HG03558 (cell line): ENCODE measurements at regions not wholly inside any gene's neighbourhood (a gene's known extent, or its start where the extent isn't known, plus 50 kb on each side); places are given as distances from the start of the nearest gene placed in this dataset.
"Not testable (repeated sequence)": the region's sequence is repeated elsewhere in the genome, so short reads cannot be mapped to it uniquely, and the experiment has no call there.

Source experiments
- ATAC-seq: cut with Tn5 transposase; IDR thresholded peaks from one replicate; pipeline ENCODE4 v1.9.1; 2021; ENCODE audit warnings: moderate number of reproducible peaks; ENCODE audit not compliant: unreplicated experiment; ENCODE audit errors: extremely low read depth

DNA sequence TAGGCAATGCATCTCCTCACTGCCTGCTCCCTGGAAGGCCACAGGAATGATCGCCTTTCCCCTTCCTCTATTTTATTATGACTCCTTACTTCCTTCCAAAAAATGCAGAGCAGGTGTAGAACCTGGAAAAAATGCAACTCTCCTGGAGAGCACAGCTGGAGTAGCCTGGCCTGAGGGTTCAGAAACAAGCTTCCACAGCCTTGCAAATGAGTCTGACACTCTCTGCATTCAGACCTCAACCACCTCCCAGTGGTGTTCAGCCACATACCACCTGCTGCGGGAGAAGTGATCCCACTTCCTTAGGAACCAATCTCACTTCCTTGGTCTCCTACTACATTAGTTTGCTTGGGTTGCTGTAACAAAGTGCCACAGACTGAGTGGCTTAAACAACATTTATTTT is 368.1 kb upstream of the NOCT start:
- ATAC-seq, result no peak

DNA sequence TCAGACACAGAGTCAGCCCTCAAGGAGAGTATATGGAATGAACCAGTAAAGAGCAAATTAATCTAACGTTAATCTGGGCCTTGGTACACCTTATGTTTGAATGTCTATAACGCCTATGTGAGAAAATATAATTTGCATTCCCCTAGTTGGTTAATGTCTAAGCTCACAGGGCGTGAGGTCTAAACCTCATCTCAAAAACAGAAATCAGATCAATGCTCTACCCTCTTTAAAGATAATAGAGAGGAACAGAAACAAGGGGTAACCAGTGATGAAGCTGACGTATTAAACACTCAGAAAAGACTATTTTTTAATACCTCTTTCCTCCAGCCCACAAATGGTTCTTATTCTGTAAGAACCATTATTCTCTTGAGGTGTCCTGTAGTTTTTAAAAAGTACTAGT is 369.2 kb upstream of the NOCT start:
- no peak for ATAC-seq

DNA sequence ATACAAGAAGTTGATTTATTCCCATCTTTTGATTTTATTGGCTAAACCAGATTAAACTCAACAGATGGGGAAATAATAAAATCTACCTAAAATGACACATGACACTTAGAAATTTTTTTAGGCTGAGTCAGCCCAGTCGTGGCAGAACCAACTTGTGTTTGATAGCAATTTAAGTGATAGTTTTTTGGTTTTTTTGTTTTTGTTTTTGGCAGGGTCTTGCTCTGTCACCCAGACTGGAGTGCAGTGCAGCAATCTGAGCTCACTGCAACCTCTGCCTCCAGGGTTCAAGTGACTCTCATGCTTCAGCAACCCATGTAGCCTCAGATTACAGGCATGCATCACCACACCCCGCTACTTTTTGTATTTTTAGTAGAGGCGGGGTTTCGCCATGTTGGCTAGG is 370.3 kb upstream of the NOCT start:
- no peak for ATAC-seq

DNA sequence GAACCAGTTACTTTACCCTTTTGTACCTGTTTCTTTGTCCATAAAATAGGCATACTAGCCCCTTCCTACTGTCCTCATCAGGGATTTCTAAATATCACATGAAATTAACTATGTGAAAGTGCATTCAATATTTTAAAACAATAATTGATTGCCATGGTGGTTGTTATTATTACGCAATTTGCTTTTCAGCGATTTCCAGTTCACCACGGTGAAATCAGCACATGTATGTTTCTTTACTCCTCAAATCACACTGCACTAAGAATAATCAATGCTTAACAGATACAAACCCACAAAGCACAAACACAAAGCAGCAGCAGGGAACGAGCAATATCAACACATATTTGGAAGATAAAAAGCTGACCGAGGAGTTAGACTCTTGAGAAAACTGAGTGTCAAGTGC is 371.3 kb upstream of the NOCT start:
- no peak for ATAC-seq

DNA sequence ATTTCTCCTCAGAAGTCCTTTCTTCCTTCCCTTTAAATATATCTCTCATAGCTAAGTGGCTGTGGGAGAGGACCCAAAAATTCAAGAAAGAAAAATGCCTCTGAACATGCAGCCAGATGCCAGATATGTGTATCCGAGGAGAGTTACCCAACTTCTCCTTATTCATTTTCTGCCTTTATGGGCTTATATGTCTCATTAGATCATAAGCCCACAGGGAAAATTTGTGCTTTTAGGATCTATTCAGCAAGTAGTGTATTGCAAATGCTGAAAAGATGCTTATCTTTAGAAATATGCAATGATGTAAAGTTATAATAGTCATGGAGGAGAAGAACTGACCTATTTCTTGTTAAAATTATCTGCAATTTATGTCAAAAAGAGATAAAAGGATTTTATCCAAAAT is 371.8 kb upstream of the NOCT start:
- no peak for ATAC-seq

DNA sequence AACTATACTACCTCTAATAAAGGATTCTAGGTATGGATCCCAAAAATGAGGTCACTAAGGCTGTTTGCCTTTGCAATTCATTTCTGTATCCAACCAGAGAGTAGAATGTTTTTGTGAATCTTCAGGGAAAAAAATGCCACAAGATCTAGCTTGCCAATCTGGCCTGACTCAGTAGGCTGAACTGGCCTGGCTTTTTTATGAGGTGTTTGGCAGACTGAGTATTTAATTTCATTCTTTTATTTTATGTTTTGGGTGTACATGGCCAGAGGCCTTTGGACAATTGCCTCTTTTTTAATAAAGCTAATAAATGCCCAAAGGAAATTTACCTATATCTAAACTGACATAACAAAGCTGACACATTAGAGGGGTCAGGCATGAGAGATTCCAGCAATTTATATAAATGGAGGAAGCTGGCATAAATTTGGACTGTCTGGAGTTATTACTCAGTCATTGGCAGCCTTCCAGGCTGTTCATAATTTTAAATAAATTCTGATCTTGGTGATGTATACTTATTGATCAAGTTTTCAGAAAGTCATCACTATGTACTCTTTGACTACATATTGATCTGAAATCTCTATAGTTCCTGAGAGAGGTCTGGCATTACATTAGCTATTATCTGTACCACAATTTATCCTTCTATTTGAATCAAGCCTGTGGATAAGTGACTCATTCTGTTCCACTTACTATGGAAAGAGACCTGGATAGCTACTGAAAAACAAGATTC is 376.4 kb upstream of the NOCT start:
- no peak for ATAC-seq

DNA sequence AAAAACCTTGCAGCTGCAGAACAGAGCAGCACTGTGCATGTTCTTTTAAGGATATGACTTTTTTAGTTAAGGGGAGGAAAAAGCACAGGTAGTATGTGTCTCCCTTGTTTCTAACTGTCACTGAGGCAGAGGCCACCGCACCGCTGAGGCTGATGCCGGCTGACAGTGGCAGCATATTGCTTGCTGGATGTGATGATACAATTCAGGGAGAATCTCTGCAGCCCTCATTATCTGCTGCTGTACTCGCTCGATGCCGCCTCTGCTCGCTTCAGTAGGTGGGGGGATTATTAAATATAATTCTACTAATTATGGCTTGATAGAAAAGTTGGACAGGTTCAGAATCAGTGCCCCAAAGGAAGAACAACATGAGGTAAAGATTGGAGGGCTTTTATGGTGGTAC is 378.8 kb upstream of the NOCT start:
- no peak for ATAC-seq

DNA sequence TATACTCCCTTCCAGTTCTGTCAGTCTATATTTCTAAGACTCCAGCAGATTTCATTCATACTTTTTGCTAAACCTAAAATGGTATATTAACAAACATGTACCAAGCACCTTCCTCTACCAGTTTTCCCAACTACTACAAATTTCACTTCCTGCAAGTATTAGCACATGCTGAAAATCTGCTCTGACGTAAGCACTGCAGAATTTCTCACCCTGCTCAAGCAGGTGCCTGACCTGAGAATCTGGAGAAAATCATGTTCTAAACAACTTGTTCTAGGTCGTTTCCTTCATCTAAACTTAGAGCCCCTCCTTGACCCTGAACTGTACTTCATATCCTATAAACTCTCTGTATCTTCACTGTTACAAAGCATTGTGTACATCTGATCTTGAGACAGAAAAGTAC is 380.7 kb upstream of the NOCT start:
- ATAC-seq, result no peak

DNA sequence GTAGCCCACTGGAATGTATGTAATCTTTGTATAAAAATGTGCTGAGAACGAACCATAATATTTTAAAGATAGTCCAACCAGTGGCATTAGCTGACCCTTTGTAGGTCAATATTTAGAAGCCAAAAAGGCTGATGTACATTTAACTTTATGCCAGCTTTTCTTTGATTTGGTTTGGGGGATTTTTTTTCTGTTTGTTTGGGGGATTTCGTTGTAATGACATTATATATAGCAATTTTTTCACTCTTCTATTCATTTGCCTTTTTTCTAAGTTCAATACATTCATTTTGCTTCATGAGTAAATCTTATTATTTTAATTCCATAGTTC is 382.0 kb upstream of the NOCT start:
- no peak for ATAC-seq

DNA sequence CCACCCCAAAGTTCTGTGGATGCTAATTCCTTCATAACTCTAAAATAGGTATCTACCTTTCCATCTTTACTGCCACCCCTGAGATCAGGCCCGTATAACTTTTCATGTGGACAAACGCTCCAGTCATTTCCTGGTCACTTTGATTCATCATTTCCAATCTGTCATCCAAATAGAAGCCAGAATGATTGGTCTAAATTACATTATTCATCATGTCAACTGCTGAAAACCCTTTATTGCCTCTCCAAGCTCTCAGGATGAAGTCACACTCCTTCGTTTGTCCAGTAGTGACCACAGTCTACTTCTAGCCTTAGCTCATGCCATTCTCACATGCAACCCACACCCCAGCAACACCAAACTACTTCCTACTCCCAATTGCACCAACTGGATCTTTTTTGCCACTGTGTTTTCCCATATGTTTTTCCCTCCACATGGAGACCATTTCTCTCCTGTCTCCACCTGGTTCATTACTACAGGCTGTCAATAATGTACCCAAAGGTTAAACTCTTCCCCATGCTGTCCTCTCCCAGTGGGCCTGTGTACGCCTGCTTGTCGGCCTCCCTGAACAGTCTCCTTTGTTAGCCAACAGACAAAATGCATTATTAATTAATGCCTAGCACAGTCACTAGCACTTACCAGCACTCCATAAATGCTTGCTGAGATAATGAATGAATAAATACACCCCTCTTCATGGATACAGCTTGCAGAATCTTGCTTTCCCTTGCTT is 382.6 kb upstream of the NOCT start:
- no peak for ATAC-seq

DNA sequence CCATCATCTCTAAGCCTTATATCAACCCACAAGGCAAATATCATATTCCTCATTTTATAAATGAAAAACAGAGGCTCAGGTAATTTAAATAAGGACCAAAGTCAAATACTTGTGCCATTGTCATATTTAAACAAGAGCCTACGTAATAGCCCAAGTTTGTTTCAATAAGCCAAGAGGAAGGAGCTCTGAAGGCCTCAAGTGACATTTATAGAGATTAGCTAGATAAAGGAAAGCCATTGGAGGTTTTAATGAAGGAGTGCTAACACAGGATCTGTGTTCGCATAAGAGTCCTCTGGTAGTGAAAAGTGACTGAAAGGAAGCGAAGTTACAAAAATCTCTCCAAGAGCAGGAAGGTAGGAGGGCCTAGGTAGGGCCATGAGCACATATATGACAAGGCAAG is 384.9 kb upstream of the NOCT start:
- ATAC-seq, result no peak

DNA sequence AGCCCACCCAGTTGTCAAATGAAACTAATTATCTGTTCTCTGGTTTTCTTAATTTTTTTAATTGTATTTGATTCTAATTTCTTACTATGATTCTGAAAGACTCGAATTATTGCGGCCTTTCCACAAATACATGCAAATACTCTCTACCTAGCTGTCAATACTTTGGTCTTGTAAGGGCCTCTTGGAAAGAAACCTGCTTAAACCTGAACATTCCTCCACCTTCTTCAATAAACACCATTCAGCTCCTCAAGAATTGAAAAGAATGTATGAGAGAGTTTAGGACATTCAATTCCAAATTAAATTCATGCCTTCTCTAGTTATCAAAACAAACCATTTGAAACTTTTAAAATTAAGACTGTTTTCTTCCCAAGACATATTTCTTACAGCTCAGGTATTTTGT is 385.9 kb upstream of the NOCT start:
- no peak for ATAC-seq

DNA sequence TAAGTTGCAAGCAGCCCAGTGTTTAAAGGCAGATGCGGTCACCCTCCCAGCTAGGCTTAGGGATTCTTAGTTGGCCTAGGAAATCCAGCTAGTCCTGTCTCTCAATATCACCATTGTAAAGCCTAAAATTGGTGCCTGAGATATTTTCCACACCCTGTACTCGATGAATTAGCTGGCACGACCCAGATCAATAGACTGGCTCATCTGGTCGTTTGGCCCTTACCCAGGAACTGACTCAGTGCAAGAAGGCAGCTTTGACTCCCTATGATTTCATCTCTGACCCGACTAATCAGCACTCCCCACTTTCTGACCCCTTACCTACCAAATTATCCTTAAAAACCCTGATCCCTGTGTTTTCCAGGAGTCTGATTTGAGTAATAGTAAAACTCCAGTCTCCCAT is 384.9 kb upstream of the SLC7A11 start:
- no peak for ATAC-seq

DNA sequence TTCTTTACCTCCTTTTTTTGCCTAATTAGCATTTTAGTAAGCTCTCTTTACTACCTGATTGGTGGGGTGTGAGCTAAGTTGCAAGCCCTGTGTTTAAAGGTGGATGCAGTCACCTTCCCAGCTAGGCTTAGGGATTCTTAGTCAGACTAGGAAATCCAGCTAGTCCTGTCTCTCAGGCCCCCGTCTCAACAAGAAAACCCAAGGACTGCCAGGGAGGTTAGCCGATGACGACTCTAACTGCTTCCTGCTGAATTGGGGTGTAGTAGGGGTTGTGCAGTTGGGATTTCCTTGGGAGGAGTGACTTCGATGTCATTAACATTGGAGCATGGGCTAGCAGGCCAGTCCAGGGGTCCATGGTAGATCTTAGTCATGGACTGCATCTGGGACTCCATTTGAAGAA is 380.2 kb upstream of the SLC7A11 start:
- ATAC-seq, result not testable (repeated sequence)

DNA sequence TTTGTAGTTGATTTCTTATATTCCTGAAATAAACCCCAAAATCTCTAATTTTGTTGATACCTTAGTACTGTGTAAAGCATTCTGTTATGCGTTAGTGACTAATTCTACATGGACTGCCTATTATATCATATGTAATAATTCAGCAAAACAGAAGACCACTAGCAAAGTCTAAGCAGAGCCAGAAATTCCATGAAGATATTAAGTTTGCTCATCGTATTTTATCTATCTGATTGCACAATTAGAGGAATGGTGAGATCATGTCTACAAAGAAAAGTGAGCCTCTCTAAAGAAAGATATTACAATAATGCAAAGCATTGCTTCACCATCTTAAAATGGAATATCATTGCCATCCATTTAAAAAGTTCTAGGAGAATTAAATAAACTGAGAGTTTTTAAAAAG is 374.6 kb upstream of the SLC7A11 start:
- no peak for ATAC-seq

DNA sequence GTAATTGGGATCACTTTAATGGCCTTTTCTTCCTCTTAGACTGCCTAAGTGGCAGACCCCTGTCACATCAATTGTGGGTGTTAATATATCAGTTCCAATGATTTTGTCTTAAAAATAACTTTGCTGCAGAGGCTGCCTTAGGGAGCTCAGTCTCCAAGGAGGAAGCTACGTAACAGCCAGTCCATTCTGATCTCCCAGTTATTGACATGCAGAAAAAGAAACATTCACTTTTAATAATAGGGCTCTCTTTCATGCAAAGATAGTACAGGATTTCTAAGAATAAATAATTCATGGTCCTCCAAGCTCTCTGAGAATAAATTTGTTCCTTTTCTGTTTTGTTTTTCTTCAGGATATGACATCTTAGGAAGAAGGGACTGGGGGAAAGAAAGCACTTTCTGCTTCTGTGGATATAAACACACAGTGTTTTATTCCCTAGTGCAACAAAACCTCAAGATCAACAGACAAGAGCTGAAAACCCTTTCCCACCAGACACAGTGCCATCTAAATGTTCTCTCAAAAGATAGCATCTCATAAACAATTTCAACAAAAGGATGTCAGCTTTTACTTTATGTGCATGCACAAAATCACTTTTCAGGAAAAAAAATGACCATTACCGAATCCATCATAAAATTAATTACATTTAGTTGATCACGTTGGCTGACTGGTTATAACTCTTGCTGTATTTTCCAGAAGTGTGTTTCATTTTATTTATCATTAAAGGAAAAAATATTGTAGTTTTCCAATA is 372.4 kb upstream of the SLC7A11 start:
- ATAC-seq, result no peak

DNA sequence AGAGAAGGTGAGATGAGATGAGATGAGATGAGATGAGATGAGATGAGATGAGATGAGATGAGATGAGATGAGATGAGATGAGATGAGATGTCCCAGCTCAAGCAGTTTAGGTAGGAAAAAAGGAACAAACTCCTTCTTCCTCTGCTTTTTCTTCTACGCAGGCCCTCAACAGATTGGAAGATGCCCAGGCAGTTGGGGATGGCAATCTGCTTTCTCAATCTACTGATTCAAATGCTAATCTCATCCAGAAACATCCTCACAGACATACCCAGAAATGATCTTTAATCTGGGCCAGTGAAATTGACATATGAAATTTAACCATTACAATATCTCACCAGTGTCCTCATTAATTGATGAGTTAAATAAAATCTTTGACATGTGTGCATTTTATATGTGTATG is 370.3 kb upstream of the SLC7A11 start:
- ATAC-seq, result no peak

DNA sequence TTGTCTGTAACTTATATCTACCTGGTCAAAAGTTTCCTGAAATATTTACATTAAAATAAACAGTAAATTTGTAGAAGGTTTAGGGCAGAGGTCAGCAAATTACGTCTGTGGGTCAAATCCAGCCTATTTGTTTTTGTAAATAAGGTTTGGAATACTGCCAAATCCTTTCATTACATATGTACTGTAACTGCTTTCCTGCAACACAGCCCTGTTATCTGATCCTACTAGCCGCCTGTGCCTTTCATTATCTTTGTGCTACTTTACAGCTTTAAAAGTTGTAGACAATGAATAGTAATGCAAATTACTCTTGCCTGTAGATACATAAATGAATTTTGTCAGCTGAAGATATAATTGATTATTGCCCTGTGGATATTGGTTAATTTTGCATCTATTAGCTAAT is 369.6 kb upstream of the SLC7A11 start:
- ATAC-seq, result no peak

DNA sequence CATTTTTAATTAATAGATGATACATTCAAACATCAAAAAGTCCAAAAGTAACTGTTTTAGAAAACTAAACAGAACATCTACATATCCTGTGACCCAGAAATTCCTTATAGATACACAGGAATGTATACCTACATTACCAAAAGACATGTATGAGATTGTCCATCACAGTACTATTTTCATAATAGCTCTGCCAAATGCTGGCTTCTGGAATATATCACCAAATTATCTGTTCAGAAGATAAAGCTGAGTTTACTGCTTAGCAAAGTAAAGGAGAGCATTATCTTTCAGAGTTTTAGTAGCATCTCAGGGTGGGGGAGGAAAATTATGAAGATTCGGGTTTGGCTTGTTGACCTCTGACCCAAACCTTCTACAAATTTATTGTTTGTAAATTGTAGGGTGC is 368.9 kb upstream of the SLC7A11 start:
- no peak for ATAC-seq

DNA sequence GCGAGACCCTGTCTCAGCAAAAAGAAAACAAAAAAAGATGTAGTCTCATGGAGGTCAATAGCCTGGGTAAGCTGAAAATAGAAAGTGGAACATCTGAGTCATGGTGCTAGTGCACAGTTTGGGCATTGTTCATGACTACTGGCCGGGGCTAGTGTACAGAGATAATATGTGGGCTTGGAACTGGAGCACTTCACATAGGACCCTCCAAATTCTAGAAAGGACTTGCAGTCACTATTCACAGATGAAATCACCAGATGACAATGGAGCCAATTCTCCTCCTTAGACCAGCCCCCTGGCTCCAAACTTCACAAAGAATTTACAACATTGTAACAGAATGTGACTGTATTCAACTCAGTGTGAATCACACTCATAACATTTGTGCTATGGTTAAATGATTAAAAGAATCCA is 367.8 kb upstream of the SLC7A11 start:
- ATAC-seq, result no peak

DNA sequence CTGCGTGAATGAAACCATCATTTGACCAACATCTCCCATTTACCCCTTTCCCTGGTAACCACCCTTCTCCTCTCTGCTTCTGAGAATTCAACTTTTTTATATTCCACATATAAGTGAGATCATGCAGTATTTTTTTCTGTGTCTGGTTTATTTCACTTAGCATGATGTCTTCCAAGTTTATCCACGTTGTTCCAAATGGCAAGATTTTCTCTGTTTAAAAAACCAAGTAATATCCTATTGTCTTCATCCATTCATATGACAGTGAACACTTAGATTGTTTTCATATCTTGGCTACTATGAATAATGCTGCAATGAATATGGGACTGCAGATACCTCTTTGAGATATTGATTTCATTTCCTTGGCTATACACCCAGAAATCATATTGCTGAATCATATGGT is 362.4 kb upstream of the SLC7A11 start:
- no peak for ATAC-seq

DNA sequence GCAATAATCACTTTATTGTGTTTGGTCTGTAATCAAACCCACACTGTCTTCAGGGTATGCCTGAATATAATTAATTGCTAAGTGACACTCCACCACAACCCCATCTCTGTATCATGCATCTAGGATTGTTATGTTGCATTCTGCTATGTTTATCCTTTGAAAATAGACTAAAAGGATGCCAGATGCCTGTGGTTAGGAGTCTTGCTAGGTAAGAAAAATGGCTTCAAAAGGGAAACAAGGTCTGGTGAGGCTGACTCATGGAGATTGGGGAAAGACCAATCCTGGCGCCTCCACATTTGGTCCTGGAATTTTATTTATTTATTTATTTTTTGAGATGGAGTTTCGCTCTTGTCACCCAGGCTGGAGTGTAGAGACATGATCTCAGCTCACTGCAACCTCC is 360.5 kb upstream of the SLC7A11 start:
- no peak for ATAC-seq
